ENCODE measurements at regions not wholly inside any gene's neighbourhood (a gene's known extent, or its start where the extent isn't known, plus 50 kb on each side); places are given as distances from the start of the nearest gene placed in this dataset.

DNA sequence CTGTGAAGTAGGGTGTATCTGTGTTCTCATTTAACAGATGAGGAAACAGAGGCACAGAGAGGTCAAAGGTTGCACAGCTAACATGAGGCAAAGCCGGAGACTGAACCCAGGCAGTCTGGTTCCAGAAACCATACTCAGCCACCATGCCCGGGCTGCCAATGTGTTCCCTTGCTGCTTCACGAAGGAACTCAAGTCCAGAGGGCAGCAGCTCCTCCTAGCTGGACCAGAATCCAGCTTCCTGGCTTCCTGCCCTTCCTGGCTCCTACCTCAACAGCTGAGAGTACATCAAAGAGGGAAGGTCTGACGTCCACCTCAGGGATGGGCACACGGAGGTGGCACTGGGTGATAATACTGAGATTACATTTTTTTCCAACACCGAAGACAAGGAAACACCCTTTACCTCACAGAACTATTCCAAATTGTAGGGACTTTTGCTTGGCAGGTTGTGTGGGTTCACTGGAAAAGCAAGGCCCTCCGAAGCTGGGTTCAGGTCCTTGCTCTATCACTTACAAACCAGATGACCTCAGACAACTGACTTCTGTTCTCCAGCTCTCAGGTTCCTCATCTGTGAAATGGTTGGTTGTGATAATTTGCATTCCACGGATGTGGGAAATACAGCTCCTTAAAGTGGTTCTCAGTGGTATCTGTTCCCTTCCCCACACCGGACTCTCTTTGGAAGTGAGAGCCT lies 154.1 kb upstream of the ZMIZ1 start:
- TF ChIP-seq SP1 (IDR thresholded peaks at IDR 0.05), result no peak
- TF ChIP-seq TARDBP (IDR thresholded peaks at IDR 0.05), result no peak
- no peak for TF ChIP-seq L3MBTL2 (conservative IDR thresholded peaks at IDR 0.05)
- TF ChIP-seq LEF1 (IDR thresholded peaks at IDR 0.05; ENCODE audit: borderline replicate concordance), result no peak
- no peak for TF ChIP-seq SUZ12 (IDR thresholded peaks at IDR 0.05)
- no peak for TF ChIP-seq ZNF384 (IDR thresholded peaks at IDR 0.05)

Data from HEK293T (cell line).